ENCODE measurements at regions not wholly inside any gene's neighbourhood (a gene's known extent, or its start where the extent isn't known, plus 50 kb on each side); places are given as distances from the start of the nearest gene placed in this dataset.

GRCh38 chr4:20384456-20384855, 132.8 kb downstream of the SLIT2 start:
- H3K4me3 ChIP-seq (replicated peaks in 1 of 3; ENCODE audit: insufficient read depth in 1 of 3, low read depth in 1 of 3, low read length in 3 of 3), result no peak overlapping the region
- intact Hi-C loops (cut with micrococcal nuclease) (no loop called here), dilution Hi-C loops (cut with MboI; ENCODE audit: extremely low pct_ligation_motif_present, low sequenced_read_pairs) (no loop called here)
- ChIA-PET CTCF (interaction anchor here (1.2 to 1.8 kb wide), 3 partner anchors 10 to 18 kb away, joined by 4 to 6 read pairs (median 5); no protein-coding TSS in a partner anchor), POLR2A (no interaction called here)
- H3K4me1 ChIP-seq (ENCODE audit: control insufficient read depth, extremely low read depth, insufficient read depth, low read length), result no peaks in the 10 kb centered on the region
- H4K20me1 ChIP-seq (replicated peaks; ENCODE audit: control insufficient read depth, extremely low read depth, insufficient read depth, low read length), result no peaks in the 10 kb centered on the region
- DNase-seq (ENCODE audit: low read depth, low spot score) (no peak), FAIRE-seq (no peak)
- H3K4me2 ChIP-seq (ENCODE audit: insufficient read depth, low read length), result no peak overlapping the region
- no peaks in the 10 kb centered on the region for H3K9me3 ChIP-seq (replicated peaks; ENCODE audit: control insufficient read depth, insufficient read depth, low read length)
- H3K27ac ChIP-seq (ENCODE audit: insufficient read depth, low read depth, low read length), result no peak overlapping the region
- TF ChIP-seq FOS (IDR thresholded peaks at IDR 0.05; ENCODE audit: borderline replicate concordance, insufficient read depth, low read length) (no peak), CTCF (IDR thresholded peaks at IDR 0.05; ENCODE audit: extremely low read depth in 1 of 2, insufficient read depth in 1 of 2, low read depth in 1 of 2, low read length in 2 of 2) (no peak), JUN (IDR thresholded peaks at IDR 0.05; ENCODE audit: borderline replicate concordance, insufficient read depth, insufficient read length, low read depth) (no peak), MYC (IDR thresholded peaks at IDR 0.05; ENCODE audit: low read depth, low read length) (no peak), POLR2AphosphoS5 (IDR thresholded peaks at IDR 0.05; ENCODE audit: insufficient read depth, low read depth, low read length) (no peak), POLR2A (IDR thresholded peaks at IDR 0.05; ENCODE audit: low read depth, low read length) (no peak), GATA2 (IDR thresholded peaks at IDR 0.05; ENCODE audit: insufficient read depth, insufficient read length, low read depth, low read length) (no peak), EZH2 (IDR thresholded peaks at IDR 0.05; ENCODE audit: borderline replicate concordance, low read depth, low read length, severe bottlenecking) (no peak)
- TF ChIP-seq, protein P1, sequence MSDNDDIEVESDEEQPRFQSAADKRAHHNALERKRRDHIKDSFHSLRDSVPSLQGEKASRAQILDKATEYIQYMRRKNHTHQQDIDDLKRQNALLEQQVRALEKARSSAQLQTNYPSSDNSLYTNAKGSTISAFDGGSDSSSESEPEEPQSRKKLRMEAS (IDR thresholded peaks at IDR 0.05; ENCODE audit: insufficient read depth, insufficient read length), result no peak
- H3K9ac ChIP-seq (replicated peaks; ENCODE audit: extremely low read depth, insufficient read depth, low read length), result no peak overlapping the region
- no peaks in the 10 kb centered on the region for H3K79me2 ChIP-seq (ENCODE audit: control insufficient read depth, insufficient read depth, low read length)
- no peaks in the 10 kb centered on the region for H3K9me1 ChIP-seq (replicated peaks; ENCODE audit: control insufficient read depth, extremely low read depth, insufficient read depth, low read length)
- H3K36me3 ChIP-seq (ENCODE audit: control insufficient read depth in 2 of 2, extremely low read depth in 1 of 2, insufficient read depth in 2 of 2, low read length in 2 of 2), result no peaks in the 10 kb centered on the region
- BruUV-seq (replicated peaks), result no TSS peak
- no peaks in the 10 kb centered on the region for H3K27me3 ChIP-seq (ENCODE audit: control insufficient read depth in 2 of 2, insufficient read depth in 2 of 2, low read length in 2 of 2)
- H2AFZ ChIP-seq (ENCODE audit: low read depth, low read length), result no peak overlapping the region

Measured in endothelial cell of umbilical vein (primary cell).